Amygdala (tissue), 56 donors: ENCODE measurements at regions not wholly inside any gene's neighbourhood (a gene's known extent, or its start where the extent isn't known, plus 50 kb on each side); places are given as distances from the start of the nearest gene placed in this dataset.
A peak's percentile ranks its signal among the peaks of the same experiment; 100 is the strongest.

Experiments
- DNase-seq, 56 donors: peaks; one replicate each; lab custom pipeline; 2025; lab: John Stamatoyannopoulos, UW

DNA sequence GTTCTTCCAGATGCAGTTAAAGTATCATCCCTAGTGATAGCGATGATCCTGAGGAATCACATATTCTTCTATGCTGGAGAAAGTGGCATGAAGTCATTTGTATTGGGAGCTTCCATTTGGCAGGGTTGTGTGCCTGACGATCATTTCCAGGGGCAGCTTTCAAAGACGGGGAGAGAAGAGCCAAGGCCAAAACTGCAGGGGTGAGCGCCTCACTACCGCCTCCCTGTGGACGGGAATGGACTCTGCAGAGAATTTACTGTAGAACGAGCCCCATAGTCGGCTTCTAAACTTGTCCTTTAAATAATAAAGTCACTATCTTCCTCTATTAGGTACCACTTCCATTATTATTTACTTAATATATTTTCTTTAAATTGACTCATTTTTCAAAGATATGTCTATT lies 555.9 kb upstream of the TMEM132C start:
- no peak for DNase-seq

DNA sequence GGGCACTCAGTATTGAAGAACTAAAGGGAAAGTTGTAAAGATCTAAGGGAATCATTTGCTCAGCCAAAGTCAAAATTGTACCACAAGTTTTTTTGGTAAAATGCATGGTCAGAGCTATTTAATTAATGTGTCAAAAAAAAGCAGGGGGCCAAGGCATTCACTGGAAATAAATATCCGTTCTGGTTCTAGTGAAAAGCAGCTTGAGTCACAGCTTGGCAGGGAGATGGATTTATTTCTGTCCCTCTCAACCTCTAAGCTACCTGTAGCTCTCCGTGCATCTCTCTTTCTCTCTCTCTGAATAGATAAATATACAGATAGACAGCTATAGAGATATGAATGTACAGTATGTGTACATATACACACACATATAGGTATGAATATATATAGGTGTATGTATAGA lies 554.4 kb upstream of the TMEM132C start:
- DNase-seq: no peak

DNA sequence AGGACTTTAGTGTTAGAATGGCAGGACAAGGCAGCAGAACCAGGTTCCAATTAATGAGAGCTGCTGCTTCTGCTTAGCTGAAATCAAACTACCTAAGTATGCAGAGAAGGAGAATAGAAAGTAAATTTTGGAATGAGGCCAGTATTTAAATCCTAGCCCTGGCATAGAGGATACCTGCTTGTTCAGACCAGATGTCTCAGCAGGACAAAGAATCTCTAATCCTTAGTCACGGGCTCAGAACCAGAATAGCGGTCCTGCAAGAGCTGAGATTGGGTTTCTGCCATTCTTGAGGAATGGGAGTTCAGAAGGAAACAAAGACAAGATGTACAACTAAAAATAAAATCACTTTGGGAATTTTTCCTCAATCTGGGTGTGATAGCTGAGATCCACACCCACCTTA lies 550.8 kb upstream of the TMEM132C start:
- no peak for DNase-seq

GRCh38 chr12:127717278-127717677 lies 549.7 kb upstream of the TMEM132C start:
- no peak for DNase-seq

DNA sequence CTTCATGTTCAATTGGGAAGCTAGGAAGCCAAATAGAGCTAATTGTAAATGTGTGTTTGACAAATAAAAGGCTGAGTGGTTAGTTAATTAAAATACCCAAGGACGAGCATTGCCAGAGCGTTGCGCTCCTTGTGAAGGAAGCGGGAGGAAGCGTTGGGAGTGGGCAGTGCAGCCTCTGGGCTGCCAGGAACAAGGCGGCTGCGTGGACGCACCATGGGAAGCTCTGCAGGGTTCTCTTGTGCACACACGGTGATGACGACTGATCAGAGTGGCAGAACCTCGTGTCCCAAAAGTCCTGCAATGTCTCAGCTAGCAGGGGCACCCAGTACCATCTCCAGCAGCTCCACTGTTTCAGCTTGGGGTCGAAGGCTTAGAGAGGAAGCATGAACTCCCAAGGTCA lies 546.6 kb upstream of the TMEM132C start:
- DNase-seq: no peak

DNA sequence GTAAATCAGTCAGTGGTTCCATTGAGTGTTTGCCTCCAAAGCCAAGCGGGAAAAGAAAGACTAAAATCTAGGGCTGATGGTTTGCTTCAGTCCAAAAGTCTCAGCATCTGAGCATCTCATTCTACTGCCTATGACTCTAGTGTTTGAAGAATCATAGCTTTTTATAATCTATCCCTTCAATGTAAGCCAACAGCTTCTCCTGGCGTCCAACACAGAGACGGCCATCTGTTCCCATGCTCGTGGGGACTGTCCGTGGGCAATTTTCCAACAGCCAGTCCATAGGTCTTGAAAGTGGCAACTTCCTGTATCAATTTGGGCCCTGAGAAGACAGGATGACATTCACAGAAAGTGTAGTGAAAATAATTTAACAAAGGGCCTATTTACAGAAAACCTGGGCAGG lies 544.4 kb upstream of the TMEM132C start:
- DNase-seq: no peak

DNA sequence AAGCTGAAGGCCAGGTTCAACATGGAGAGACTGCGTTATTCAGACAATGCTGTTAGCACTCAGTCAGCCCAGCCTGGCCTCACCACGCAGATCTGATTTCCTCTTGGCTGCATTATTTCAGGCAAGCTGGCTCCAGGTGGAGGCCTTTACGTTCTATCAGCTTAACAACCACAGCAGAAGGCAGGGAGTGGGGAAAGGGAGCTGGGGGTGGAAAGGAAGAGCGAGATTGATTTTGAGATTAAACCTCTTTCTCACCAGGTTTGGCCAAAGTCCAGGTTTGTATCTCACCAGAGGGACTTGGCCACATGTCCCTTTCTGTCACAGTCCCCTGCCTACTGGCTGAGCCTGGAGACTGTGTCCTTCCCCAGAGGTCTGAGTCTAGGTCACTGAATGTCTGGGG lies 543.7 kb upstream of the TMEM132C start:
- DNase-seq: peak in 1 of 56 donors; percentile 10

DNA sequence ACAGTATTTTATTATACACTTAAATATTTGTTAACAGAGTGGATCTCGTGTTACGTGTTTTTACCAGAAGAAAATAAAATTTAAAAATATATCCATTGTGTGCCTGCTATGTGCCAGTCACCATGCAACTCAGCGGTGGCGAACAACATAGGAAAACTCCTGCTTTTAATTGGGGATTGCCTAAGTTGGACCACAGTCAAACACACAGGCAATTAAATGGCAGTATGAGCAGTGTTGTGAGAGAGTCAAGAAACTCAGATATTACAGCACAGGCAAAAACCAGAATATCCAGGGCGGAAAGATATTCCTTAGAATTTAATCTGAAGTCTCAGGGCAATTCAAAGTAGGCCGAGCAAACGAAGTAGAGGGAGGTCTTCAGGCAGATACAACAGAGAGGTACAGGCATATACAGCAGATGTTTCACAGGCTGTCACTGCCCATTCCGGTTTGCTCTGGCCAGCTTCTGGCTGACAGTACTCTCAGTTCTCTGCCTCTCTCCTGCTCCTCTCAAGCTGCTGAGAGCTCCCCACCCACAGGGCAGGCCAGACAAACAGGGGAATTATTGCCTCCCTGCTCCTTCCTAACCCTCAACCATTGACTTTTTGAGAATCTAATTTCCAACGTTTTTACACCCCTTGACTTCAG lies 540.2 kb upstream of the TMEM132C start:
- DNase-seq: no peak

DNA sequence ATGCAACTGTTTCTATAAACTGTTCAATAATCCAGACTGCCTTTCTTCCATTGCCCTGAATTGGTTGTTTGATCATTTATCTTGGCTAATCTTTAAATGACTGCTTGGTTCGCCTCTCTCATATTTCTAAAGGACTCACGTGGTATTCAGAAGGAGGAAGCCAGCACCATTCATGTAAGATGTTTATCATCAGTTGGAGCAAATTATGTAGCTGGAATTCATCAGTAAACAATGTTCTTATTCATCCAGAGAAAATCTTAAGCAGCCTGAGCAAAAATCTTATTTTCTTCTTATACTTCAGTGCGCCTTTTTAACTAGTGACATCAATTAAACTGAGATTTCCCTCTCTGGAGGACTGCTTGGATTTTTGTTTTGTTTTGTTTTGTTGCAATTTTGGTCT lies 538.7 kb upstream of the TMEM132C start:
- no peak for DNase-seq

DNA sequence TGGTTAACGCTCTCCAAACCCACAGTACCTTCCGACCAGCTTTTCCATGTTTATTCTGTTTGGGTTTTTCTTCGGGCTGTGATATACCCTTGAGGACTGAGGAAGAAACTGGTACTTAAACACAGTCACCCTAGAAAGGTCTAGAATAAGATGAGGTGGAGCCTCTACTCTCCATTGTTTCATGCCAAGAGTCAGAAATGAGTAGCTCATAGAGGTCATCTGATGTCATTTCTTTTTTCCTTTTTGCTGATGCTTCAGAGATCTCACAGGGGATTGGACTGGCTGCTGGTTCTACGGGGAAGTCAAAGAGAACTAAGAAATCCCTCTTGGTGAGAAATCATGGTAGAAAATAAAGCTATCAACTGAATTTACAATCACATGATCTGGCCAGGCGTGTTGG lies 538.2 kb upstream of the TMEM132C start:
- DNase-seq: no peak

DNA sequence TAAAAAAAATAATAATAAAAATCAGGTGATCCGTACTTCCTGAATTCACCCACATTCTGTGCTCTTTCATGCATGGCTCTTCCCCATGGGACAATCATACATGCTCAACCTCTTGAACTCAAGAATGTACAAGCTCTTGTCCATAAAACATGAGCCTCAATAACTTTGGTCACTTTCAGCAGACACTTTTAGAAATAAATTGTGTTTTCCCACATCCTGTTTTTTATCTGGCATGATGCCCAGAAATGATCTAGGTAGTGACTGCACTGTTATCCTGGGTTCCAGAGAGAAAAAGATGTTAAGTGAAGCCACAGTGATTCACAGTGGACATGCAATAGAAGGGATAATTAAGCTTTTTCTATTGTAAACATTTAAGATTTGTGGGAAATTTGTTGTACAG lies 537.6 kb upstream of the TMEM132C start:
- no peak for DNase-seq

DNA sequence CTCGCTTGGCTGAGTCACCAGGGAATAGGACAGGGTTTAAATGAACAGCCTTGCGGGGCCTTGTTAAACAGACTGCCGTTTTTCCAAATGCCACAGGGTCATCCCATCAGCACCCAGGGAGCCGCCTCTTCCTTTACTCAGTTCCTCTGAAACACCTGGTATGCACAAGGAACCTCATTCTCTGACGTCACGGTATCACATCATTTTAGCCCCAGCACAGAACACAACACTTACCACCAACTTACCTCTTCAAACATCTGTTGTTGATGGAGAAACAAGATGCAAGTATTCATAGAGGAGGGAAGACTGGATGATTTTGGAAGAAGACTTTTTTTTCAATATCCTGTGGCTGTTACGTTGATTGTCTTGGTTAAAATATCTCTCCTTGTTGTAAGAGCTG lies 535.3 kb upstream of the TMEM132C start:
- DNase-seq: peak in 1 of 56 donors; percentile 1

- DNase-seq: no peak
Observed at GRCh38 chr12:127742231-127742630, 524.7 kb upstream of the TMEM132C start.

- DNase-seq: no peak
Observed at GRCh38 chr12:127745469-127746212, 521.3 kb upstream of the TMEM132C start.

DNA sequence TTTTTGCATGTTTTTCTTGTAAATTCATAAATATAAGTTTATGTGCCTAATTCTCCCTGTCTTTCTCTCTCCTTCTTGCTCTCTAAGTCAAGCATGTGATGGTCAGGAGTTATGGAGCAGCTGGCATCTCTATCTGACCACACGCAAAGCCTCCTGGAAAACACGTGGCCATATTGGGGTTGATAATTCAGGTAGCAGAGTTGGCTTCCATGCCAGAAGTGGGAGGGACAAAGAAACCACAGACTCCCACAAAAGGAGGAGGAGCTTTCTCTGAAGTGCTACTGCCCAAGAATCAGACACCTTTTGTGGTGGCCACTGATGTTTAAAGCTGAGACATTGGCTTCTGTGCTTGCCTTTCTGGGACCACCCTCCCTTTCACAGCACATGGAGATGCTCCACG lies 517.6 kb upstream of the TMEM132C start:
- DNase-seq: no peak

- DNase-seq: peak in 16 of 56 donors; percentile 1 to 60 (median 22)
Observed at GRCh38 chr12:127750076-127750840, 516.7 kb upstream of the TMEM132C start.

GRCh38 chr12:127752802-127753201 lies 514.2 kb upstream of the TMEM132C start:
- no peak for DNase-seq

GRCh38 chr12:127760357-127760756 lies 506.6 kb upstream of the TMEM132C start:
- DNase-seq: no peak

DNA sequence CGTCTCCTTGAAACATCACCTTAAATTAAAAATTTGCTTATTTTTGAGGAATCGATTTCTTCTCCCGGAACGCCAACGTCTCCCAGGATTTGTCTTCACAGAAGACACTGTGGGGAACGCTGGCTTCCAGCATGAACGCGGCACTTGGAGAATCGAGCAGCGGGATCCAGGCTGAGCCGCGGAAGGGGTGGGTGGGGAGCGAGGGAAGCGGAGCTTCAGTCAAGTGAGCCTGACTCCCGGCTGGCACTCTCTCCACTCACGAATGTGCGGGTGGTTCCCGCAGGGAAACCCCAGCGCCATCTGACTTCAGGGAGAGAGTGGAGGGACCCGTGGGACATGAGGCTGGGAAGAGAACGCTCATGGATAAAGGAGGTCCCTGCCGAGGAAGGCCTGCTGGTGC lies 506.0 kb upstream of the TMEM132C start:
- DNase-seq: peak in 10 of 56 donors; percentile 5 to 24 (median 8)

- peak in 21 of 56 donors; percentile 6 to 69 (median 29) for DNase-seq
Observed at GRCh38 chr12:127761880-127762279, 505.1 kb upstream of the TMEM132C start.

- DNase-seq: no peak
Observed at GRCh38 chr12:127767656-127768055, 499.3 kb upstream of the TMEM132C start.

DNA sequence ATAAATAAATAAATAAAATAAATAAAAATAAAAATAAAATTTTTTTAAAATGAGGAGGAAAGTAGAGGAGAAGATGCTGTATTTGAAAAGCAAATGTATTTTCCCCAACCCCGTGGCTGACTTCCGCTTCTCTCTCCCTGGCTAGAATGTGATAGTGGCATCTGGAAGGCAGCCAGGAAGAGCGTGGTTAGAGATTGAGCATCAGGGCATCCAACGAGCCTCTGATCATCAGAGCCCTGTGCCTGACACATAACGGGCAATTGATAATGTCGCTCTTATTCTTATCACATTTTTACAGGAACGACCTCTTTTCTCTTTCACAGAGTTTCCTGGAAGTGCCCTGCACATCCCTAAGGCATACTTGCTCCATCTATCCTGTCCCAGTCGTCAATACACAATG lies 496.9 kb upstream of the TMEM132C start:
- DNase-seq: no peak
